Fibroblast of peridontal ligament (primary cell): ENCODE measurements at regions not wholly inside any gene's neighbourhood (a gene's known extent, or its start where the extent isn't known, plus 50 kb on each side); places are given as distances from the start of the nearest gene placed in this dataset.

Source experiments
- DNase-seq: peaks from one replicate; pipeline ENCODE4 v3.0.0-alpha.2; 2010; ENCODE audit errors: extremely low read depth

- no peak for DNase-seq
Observed at GRCh38 chr20:52578559-52578958, 387.0 kb upstream of the ZFP64 start.

- DNase-seq, result no peak
Observed at GRCh38 chr20:52577696-52578095, 386.1 kb upstream of the ZFP64 start.

- DNase-seq, result no peak
Observed at GRCh38 chr20:52572687-52573086, 381.1 kb upstream of the ZFP64 start.

- DNase-seq, result no peak
Observed at GRCh38 chr20:52569201-52569600, 377.6 kb upstream of the ZFP64 start.

GRCh38 chr20:52565614-52566013 lies 374.0 kb upstream of the ZFP64 start:
- no peak for DNase-seq

- DNase-seq, result no peak
Observed at GRCh38 chr20:52564594-52564993, 373.0 kb upstream of the ZFP64 start.

GRCh38 chr20:52552181-52552872 lies 360.7 kb upstream of the ZFP64 start:
- peak; percentile 14 for DNase-seq

- no peak for DNase-seq
Observed at GRCh38 chr20:52542131-52542530, 350.6 kb upstream of the ZFP64 start.

GRCh38 chr20:52540509-52540908 lies 348.9 kb upstream of the ZFP64 start:
- DNase-seq, result no peak

GRCh38 chr20:52539891-52540290 lies 348.3 kb upstream of the ZFP64 start:
- no peak for DNase-seq

GRCh38 chr20:52536841-52537400 lies 345.3 kb upstream of the ZFP64 start:
- DNase-seq, result peak; percentile 3

- no peak for DNase-seq
Observed at GRCh38 chr20:52536040-52536439, 344.5 kb upstream of the ZFP64 start.

- DNase-seq, result peak; percentile 3
Observed at GRCh38 chr20:52534616-52535015, 343.0 kb upstream of the ZFP64 start.

GRCh38 chr20:52533401-52533800 lies 341.8 kb upstream of the ZFP64 start:
- no peak for DNase-seq

GRCh38 chr20:52532674-52533073 lies 341.1 kb upstream of the ZFP64 start:
- DNase-seq, result no peak

- DNase-seq, result no peak
Observed at GRCh38 chr20:52530571-52530970, 339.0 kb upstream of the ZFP64 start.

- peak; percentile 31 for DNase-seq
Observed at GRCh38 chr20:52529826-52530225, 338.2 kb upstream of the ZFP64 start.

GRCh38 chr20:52524861-52525260 lies 333.3 kb upstream of the ZFP64 start:
- no peak for DNase-seq

- no peak for DNase-seq
Observed at GRCh38 chr20:52518735-52519134, 327.2 kb upstream of the ZFP64 start.

- DNase-seq, result no peak
Observed at GRCh38 chr20:52515877-52516276, 324.3 kb upstream of the ZFP64 start.

GRCh38 chr20:52500157-52500556 lies 308.6 kb upstream of the ZFP64 start:
- no peak for DNase-seq

GRCh38 chr20:52497731-52498130 lies 306.2 kb upstream of the ZFP64 start:
- no peak for DNase-seq

GRCh38 chr20:52496191-52496590 lies 304.6 kb upstream of the ZFP64 start:
- DNase-seq, result no peak

- peak; percentile 83 for DNase-seq
Observed at GRCh38 chr20:52494244-52494643, 302.7 kb upstream of the ZFP64 start.
